ENCODE measurements at regions not wholly inside any gene's neighbourhood (a gene's known extent, or its start where the extent isn't known, plus 50 kb on each side); places are given as distances from the start of the nearest gene placed in this dataset.

- Histone ChIP-seq H2AFZ (ENCODE audit: low read depth, low read length) (no peak overlapping the region), H3K27ac (ENCODE audit: low read length) (no peak overlapping the region), H3K4me2 (ENCODE audit: insufficient read depth, low read length) (no peak overlapping the region), H3K4me3 (ENCODE audit: low read depth in 1 of 2, low read length in 2 of 2) (no peak overlapping the region), H3K36me3 (ENCODE audit: insufficient read depth, low read length) (no peaks in the 10 kb centered on the region), H3K4me1 (ENCODE audit: insufficient read depth, low read length) (no peaks in the 10 kb centered on the region), H4K20me1 (ENCODE audit: insufficient read depth, low read length) (no peaks in the 10 kb centered on the region), H3K9me3 (ENCODE audit: insufficient read depth, low read length, severe bottlenecking) (no peaks in the 10 kb centered on the region), H3K27me3 (ENCODE audit: insufficient read depth, low read length, poor library complexity) (no peaks in the 10 kb centered on the region), H3K9ac (ENCODE audit: low read depth, low read length) (no peak overlapping the region), H3K79me2 (ENCODE audit: insufficient read depth, low read length) (no peaks in the 10 kb centered on the region)
- ATAC-seq (ENCODE audit: insufficient read depth, low read depth) (no peak), DNase-seq (no peak)
- no peak for TF ChIP-seq EZH2 (IDR thresholded peaks at IDR 0.05; ENCODE audit: borderline replicate concordance, low read depth, low read length, severe bottlenecking)
- no peak for TF ChIP-seq CTCF (IDR thresholded peaks at IDR 0.05; ENCODE audit: borderline replicate concordance, extremely low read depth, low read length, poor library complexity, severe bottlenecking)
Observed at GRCh38 chr2:14936426-14936825, 303.9 kb downstream of the LRATD1 start.

- Histone ChIP-seq H2AFZ (ENCODE audit: low read depth, low read length) (no peak overlapping the region), H3K4me1 (ENCODE audit: insufficient read depth, low read length) (no peaks in the 10 kb centered on the region), H3K27me3 (ENCODE audit: insufficient read depth, low read length, poor library complexity) (no peaks in the 10 kb centered on the region), H3K36me3 (ENCODE audit: insufficient read depth, low read length) (no peaks in the 10 kb centered on the region), H3K4me3 (ENCODE audit: low read depth in 1 of 2, low read length in 2 of 2) (no peak overlapping the region), H3K27ac (ENCODE audit: low read length) (no peak overlapping the region), H3K9ac (ENCODE audit: low read depth, low read length) (no peak overlapping the region), H3K9me3 (ENCODE audit: insufficient read depth, low read length, severe bottlenecking) (no peaks in the 10 kb centered on the region), H3K79me2 (ENCODE audit: insufficient read depth, low read length) (no peaks in the 10 kb centered on the region), H4K20me1 (ENCODE audit: insufficient read depth, low read length) (no peaks in the 10 kb centered on the region), H3K4me2 (ENCODE audit: insufficient read depth, low read length) (no peak overlapping the region)
- DNase-seq, result no peak
- ATAC-seq (ENCODE audit: insufficient read depth, low read depth), result no peak
- TF ChIP-seq CTCF (IDR thresholded peaks at IDR 0.05; ENCODE audit: borderline replicate concordance, extremely low read depth, low read length, poor library complexity, severe bottlenecking), result no peak
- no peak for TF ChIP-seq EZH2 (IDR thresholded peaks at IDR 0.05; ENCODE audit: borderline replicate concordance, low read depth, low read length, severe bottlenecking)
Observed at GRCh38 chr2:14937336-14937735, 304.8 kb downstream of the LRATD1 start.

GRCh38 chr2:14941151-14941631 lies 308.7 kb downstream of the LRATD1 start:
- TF ChIP-seq CTCF (IDR thresholded peaks at IDR 0.05; ENCODE audit: borderline replicate concordance, extremely low read depth, low read length, poor library complexity, severe bottlenecking) (no peak), EZH2 (IDR thresholded peaks at IDR 0.05; ENCODE audit: borderline replicate concordance, low read depth, low read length, severe bottlenecking) (no peak)
- no peak overlapping the region for H3K9ac ChIP-seq (ENCODE audit: low read depth, low read length)

GRCh38 chr2:14942987-14943386 lies 310.5 kb downstream of the LRATD1 start:
- Histone ChIP-seq H3K4me3 (ENCODE audit: low read depth in 1 of 2, low read length in 2 of 2) (no peak overlapping the region), H3K9ac (ENCODE audit: low read depth, low read length) (no peak overlapping the region), H3K27me3 (ENCODE audit: insufficient read depth, low read length, poor library complexity) (no peaks in the 10 kb centered on the region), H3K36me3 (ENCODE audit: insufficient read depth, low read length) (no peaks in the 10 kb centered on the region), H3K4me1 (ENCODE audit: insufficient read depth, low read length) (no peaks in the 10 kb centered on the region), H3K4me2 (ENCODE audit: insufficient read depth, low read length) (no peak overlapping the region), H3K27ac (ENCODE audit: low read length) (no peak overlapping the region), H3K79me2 (ENCODE audit: insufficient read depth, low read length) (no peaks in the 10 kb centered on the region), H4K20me1 (ENCODE audit: insufficient read depth, low read length) (no peaks in the 10 kb centered on the region), H3K9me3 (ENCODE audit: insufficient read depth, low read length, severe bottlenecking) (peaks cover 3% of the 10 kb centered on the region), H2AFZ (ENCODE audit: low read depth, low read length) (no peak overlapping the region)
- TF ChIP-seq EZH2 (IDR thresholded peaks at IDR 0.05; ENCODE audit: borderline replicate concordance, low read depth, low read length, severe bottlenecking) (no peak), CTCF (IDR thresholded peaks at IDR 0.05; ENCODE audit: borderline replicate concordance, extremely low read depth, low read length, poor library complexity, severe bottlenecking) (no peak)
- ATAC-seq (ENCODE audit: insufficient read depth, low read depth), result no peak
- DNase-seq, result no peak

More at GRCh38 chr2:14941151-14941631, 308.7 kb downstream of the LRATD1 start:
- ATAC-seq (ENCODE audit: insufficient read depth, low read depth), result no peak
- H3K9me3 ChIP-seq (ENCODE audit: insufficient read depth, low read length, severe bottlenecking), result peaks cover 3% of the 10 kb centered on the region
- no peak overlapping the region for H3K4me2 ChIP-seq (ENCODE audit: insufficient read depth, low read length)
- H2AFZ ChIP-seq (ENCODE audit: low read depth, low read length), result no peak overlapping the region
- no peak overlapping the region for H3K4me3 ChIP-seq (ENCODE audit: low read depth in 1 of 2, low read length in 2 of 2)
- no peaks in the 10 kb centered on the region for H3K27me3 ChIP-seq (ENCODE audit: insufficient read depth, low read length, poor library complexity)
- no peaks in the 10 kb centered on the region for H3K4me1 ChIP-seq (ENCODE audit: insufficient read depth, low read length)
- no peak for DNase-seq
- no peaks in the 10 kb centered on the region for H3K79me2 ChIP-seq (ENCODE audit: insufficient read depth, low read length)
- no peaks in the 10 kb centered on the region for H4K20me1 ChIP-seq (ENCODE audit: insufficient read depth, low read length)
- no peaks in the 10 kb centered on the region for H3K36me3 ChIP-seq (ENCODE audit: insufficient read depth, low read length)
- H3K27ac ChIP-seq (ENCODE audit: low read length), result no peak overlapping the region
